Hematopoietic multipotent progenitor cell treated with erythropoietin and hydrocortisone succinate and interleukin-3 and kit ligand, for 8 days (in vitro differentiated cells): ENCODE measurements at regions not wholly inside any gene's neighbourhood (a gene's known extent, or its start where the extent isn't known, plus 50 kb on each side); places are given as distances from the start of the nearest gene placed in this dataset.

Experiments used
- DNase-seq: peaks from one replicate; pipeline ENCODE4 v3.0.0-alpha.2; 2015

GRCh38 chr16:66315210-66315825 lies 51.2 kb upstream of the CDH5 start:
- DNase-seq = peak; percentile 69

- no peak for DNase-seq
These were observed 55.2 kb upstream of the CDH5 start for GRCh38 chr16:66311306-66311705.

GRCh38 chr16:66309215-66309807 lies 57.2 kb upstream of the CDH5 start:
- no peak for DNase-seq

DNA sequence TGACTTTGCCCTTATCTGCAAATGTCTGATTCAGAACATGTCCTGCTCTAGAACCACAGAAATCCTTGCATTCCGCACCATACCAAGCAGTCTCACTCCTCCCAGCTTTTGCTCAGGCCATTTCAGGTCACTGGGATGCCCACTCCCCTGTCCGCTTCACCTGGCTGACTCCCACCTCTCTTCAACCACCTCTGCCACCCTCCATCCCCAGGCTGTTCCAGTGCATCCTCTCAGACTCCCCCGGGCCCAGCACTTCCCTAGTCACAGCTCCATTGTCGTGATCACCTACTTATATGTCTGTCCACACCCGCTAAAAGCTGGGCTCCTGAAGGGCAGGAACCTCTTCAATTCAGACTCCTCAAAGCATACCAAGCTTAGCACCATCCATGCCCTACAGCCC lies 58.4 kb upstream of the CDH5 start:
- DNase-seq = no peak

- no peak for DNase-seq
These were observed 59.9 kb upstream of the CDH5 start for GRCh38 chr16:66306366-66307150.

- no peak for DNase-seq
These were observed 61.5 kb upstream of the CDH5 start for GRCh38 chr16:66304961-66305360.

DNA sequence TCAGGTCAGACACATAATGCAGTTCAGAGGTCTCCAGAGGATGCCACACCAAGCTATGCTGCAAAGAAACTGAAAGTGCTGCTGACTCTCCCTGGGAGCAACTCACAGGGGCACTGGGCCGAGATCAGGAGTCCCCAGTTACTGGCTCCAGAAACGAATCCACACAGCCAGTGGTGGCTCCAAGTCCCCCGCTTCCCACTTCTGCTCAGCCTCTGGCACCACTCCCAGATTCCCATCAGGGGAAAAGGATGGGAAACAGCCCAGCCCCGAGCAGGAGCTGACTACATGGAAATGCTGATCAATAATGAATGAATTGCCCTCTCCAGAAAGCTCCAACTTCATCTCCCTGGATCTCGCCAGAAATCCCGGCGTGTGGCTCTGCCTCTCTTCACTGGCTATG lies 62.3 kb upstream of the CDH5 start:
- DNase-seq = no peak

DNA sequence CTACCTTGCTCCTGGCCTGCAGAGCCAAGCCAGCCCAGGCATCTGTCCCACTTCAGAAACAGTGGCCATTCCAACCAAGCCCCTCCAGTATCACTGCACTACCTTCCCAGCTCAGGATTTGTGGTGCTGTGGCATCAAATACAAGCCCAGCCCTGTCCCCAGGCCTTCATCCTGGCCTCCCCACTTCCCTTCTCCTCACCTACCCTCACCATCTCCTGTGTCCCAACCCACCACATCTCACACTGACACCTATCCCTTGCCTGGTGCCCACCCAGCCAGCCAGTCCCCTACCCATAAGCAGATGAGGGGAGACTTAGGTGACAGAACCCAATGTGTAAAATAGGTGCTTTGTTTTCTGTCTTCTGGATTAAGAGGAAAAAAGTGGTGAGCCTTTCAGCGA lies 66.0 kb upstream of the CDH5 start:
- DNase-seq = no peak

GRCh38 chr16:66300037-66300436 lies 66.5 kb upstream of the CDH5 start:
- DNase-seq = no peak

GRCh38 chr16:66299349-66299748 lies 67.1 kb upstream of the CDH5 start:
- no peak for DNase-seq

- DNase-seq = no peak
These were observed 67.8 kb upstream of the CDH5 start for GRCh38 chr16:66298571-66299120.

- DNase-seq = no peak
These were observed 68.5 kb upstream of the CDH5 start for GRCh38 chr16:66298006-66298405.

DNA sequence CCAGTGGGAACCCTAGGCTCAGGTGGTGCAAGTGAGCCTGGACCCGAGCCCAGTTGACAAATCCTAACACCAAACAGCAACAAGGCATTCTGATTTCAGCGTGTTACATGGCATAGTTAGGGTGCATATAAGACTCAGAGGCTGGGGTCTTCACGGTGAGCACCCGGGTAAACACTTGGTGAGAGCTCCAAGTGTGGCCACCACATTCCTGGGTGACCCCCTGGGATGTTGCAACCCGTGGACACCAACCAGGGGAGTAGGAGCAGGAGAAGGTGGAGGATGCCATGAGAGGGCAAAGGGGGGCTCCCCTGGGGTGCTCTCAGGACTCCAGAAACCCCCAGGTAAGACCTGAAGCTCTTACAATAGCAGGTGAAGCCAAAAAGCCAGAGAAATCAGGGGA lies 69.9 kb upstream of the CDH5 start:
- DNase-seq = no peak

GRCh38 chr16:66295761-66296546 lies 70.5 kb upstream of the CDH5 start:
- DNase-seq = no peak

- no peak for DNase-seq
These were observed 71.3 kb upstream of the CDH5 start for GRCh38 chr16:66295213-66295612.

DNA sequence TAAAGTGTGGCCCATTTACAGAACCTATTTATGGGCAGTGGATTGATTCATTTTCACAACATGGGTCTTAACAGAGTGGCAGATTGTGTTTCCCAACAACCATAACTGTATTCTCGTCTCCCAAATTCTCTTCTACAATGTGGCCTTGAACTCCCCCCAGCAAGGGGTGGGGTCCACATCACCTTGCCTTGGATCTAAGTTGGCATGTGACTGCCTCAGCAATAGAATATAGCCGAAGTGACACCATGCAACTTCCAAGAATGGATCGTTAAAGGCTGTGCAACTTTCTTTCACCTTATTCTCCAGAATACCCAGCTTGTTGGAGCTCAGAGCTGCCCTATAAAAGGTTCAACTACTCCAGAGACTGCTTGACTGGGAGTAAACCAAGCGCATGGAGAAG lies 72.0 kb upstream of the CDH5 start:
- DNase-seq = no peak

DNA sequence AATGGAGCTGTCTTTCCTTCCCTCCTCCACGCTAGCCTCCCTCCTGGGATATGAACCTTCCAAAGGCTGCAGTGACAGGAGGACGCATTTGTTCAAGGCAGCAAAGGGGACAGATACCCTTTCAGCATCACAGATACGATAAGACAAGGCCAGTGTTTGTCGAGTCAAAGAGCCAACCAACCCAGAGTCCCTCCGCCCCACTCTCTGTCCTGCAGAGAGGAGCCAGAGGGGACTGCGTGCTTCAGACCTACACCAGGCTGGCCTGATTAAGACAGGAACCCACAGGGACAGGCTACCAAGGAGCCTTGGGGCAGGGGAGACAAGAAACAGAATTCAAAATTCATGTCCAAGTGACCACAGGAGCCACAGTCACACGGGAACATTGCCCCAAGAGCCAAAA lies 72.6 kb upstream of the CDH5 start:
- DNase-seq = no peak

- no peak for DNase-seq
These were observed 73.2 kb upstream of the CDH5 start for GRCh38 chr16:66293207-66293735.

GRCh38 chr16:66292241-66292935 lies 74.1 kb upstream of the CDH5 start:
- DNase-seq = no peak

DNA sequence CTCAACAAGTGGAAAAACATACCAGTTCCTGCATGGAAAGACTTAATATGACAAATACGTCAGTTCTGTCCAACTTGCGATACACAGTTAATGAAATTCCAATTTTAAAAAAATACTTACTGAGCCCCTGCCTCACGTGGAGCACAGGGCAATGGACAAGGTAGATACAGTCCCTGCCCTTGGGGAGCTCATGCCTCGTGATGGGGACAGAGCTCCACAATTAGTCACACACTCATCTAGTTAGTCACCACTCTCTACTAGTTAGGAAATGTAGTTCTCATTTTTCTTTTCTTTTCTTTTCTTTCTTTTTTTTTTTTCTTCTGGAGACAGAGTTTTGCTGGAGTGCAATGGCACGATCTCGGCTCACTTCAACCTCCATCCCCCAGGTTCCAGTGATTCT lies 74.7 kb upstream of the CDH5 start:
- DNase-seq = no peak

GRCh38 chr16:66290431-66290830 lies 76.1 kb upstream of the CDH5 start:
- DNase-seq = no peak

- DNase-seq = no peak
These were observed 76.5 kb upstream of the CDH5 start for GRCh38 chr16:66289986-66290385.
